ENCODE measurements at regions not wholly inside any gene's neighbourhood (a gene's known extent, or its start where the extent isn't known, plus 50 kb on each side); places are given as distances from the start of the nearest gene placed in this dataset.

- no peak for DNase-seq (ENCODE audit: insufficient read length, low spot score, missing footprints)
- no peak for TF ChIP-seq CTCF (IDR thresholded peaks at IDR 0.05; ENCODE audit: extremely low read depth, low read depth, low read length)
Observed at GRCh38 chr2:150383587-150383986, 103.9 kb downstream of the RND3 start.

GRCh38 chr2:150379166-150379565 is 108.3 kb downstream of the RND3 start:
- H3K9me3 ChIP-seq (ENCODE audit: low read depth, low read length) = no peaks in the 10 kb centered on the region
- peaks cover 5% of the 10 kb centered on the region for H3K4me1 ChIP-seq (ENCODE audit: insufficient read depth, low read length)
- H2AFZ ChIP-seq (ENCODE audit: low read length) = no peak overlapping the region
- H4K20me1 ChIP-seq (ENCODE audit: insufficient read depth, low read length) = no peaks in the 10 kb centered on the region
- no peaks in the 10 kb centered on the region for H3K36me3 ChIP-seq (ENCODE audit: insufficient read depth, low read length)
- H3K79me2 ChIP-seq (ENCODE audit: insufficient read depth, low read length) = no peaks in the 10 kb centered on the region
- H3K27ac ChIP-seq (ENCODE audit: low read depth, low read length) = no peak overlapping the region
- H3K27me3 ChIP-seq (ENCODE audit: insufficient read depth, low read length) = no peaks in the 10 kb centered on the region
- no peak overlapping the region for H3K4me3 ChIP-seq (ENCODE audit: insufficient read depth, low read length)
- TF ChIP-seq CTCF (IDR thresholded peaks at IDR 0.05; ENCODE audit: extremely low read depth, low read depth, low read length) = no peak
- no peak for DNase-seq (ENCODE audit: insufficient read length, low spot score, missing footprints)
- no peak overlapping the region for H3K4me2 ChIP-seq (ENCODE audit: insufficient read depth, low read length)

More at GRCh38 chr2:150383587-150383986, 103.9 kb downstream of the RND3 start:
- Histone ChIP-seq H3K79me2 (ENCODE audit: insufficient read depth, low read length) (no peaks in the 10 kb centered on the region), H3K4me2 (ENCODE audit: insufficient read depth, low read length) (no peak overlapping the region), H4K20me1 (ENCODE audit: insufficient read depth, low read length) (no peaks in the 10 kb centered on the region), H3K9me3 (ENCODE audit: low read depth, low read length) (no peaks in the 10 kb centered on the region), H3K4me3 (ENCODE audit: insufficient read depth, low read length) (no peak overlapping the region), H3K36me3 (ENCODE audit: insufficient read depth, low read length) (no peaks in the 10 kb centered on the region), H3K27me3 (ENCODE audit: insufficient read depth, low read length) (no peaks in the 10 kb centered on the region), H2AFZ (ENCODE audit: low read length) (no peak overlapping the region), H3K4me1 (ENCODE audit: insufficient read depth, low read length) (peaks cover 8% of the 10 kb centered on the region), H3K27ac (ENCODE audit: low read depth, low read length) (no peak overlapping the region)

GRCh38 chr2:150378686-150379085 is 108.8 kb downstream of the RND3 start:
- no peaks in the 10 kb centered on the region for H3K27me3 ChIP-seq (ENCODE audit: insufficient read depth, low read length)
- no peak overlapping the region for H3K4me3 ChIP-seq (ENCODE audit: insufficient read depth, low read length)
- no peak overlapping the region for H3K27ac ChIP-seq (ENCODE audit: low read depth, low read length)
- no peaks in the 10 kb centered on the region for H4K20me1 ChIP-seq (ENCODE audit: insufficient read depth, low read length)
- DNase-seq (ENCODE audit: insufficient read length, low spot score, missing footprints) = no peak
- H3K79me2 ChIP-seq (ENCODE audit: insufficient read depth, low read length) = no peaks in the 10 kb centered on the region
- no peaks in the 10 kb centered on the region for H3K9me3 ChIP-seq (ENCODE audit: low read depth, low read length)
- H3K36me3 ChIP-seq (ENCODE audit: insufficient read depth, low read length) = no peaks in the 10 kb centered on the region
- H3K4me1 ChIP-seq (ENCODE audit: insufficient read depth, low read length) = peaks cover 5% of the 10 kb centered on the region
- no peak overlapping the region for H2AFZ ChIP-seq (ENCODE audit: low read length)
- no peak for TF ChIP-seq CTCF (IDR thresholded peaks at IDR 0.05; ENCODE audit: extremely low read depth, low read depth, low read length)
- no peak overlapping the region for H3K4me2 ChIP-seq (ENCODE audit: insufficient read depth, low read length)

GRCh38 chr2:150376553-150377335 is 110.7 kb downstream of the RND3 start:
- H4K20me1 ChIP-seq (ENCODE audit: insufficient read depth, low read length) = no peaks in the 10 kb centered on the region
- no peak overlapping the region for H3K4me3 ChIP-seq (ENCODE audit: insufficient read depth, low read length)
- TF ChIP-seq CTCF (IDR thresholded peaks at IDR 0.05; ENCODE audit: extremely low read depth, low read depth, low read length) = no peak
- peak overlapping the region; percentile 2 for H3K4me2 ChIP-seq (ENCODE audit: insufficient read depth, low read length)
- no peaks in the 10 kb centered on the region for H3K27me3 ChIP-seq (ENCODE audit: insufficient read depth, low read length)
- H3K4me1 ChIP-seq (ENCODE audit: insufficient read depth, low read length) = peaks cover 5% of the 10 kb centered on the region
- H2AFZ ChIP-seq (ENCODE audit: low read length) = peak overlapping the region; percentile 5
- H3K9me3 ChIP-seq (ENCODE audit: low read depth, low read length) = no peaks in the 10 kb centered on the region
- no peaks in the 10 kb centered on the region for H3K36me3 ChIP-seq (ENCODE audit: insufficient read depth, low read length)
- H3K27ac ChIP-seq (ENCODE audit: low read depth, low read length) = no peak overlapping the region
- DNase-seq (ENCODE audit: insufficient read length, low spot score, missing footprints) = peak; percentile 47
- H3K79me2 ChIP-seq (ENCODE audit: insufficient read depth, low read length) = no peaks in the 10 kb centered on the region

Measured in osteoblast (primary cell).